ENCODE measurements at regions not wholly inside any gene's neighbourhood (a gene's known extent, or its start where the extent isn't known, plus 50 kb on each side); places are given as distances from the start of the nearest gene placed in this dataset.

- TF ChIP-seq POLR2AphosphoS5 (IDR thresholded peaks at IDR 0.05; ENCODE audit: borderline replicate concordance, low read depth, low read length) (no peak), EZH2 (IDR thresholded peaks at IDR 0.05) (no peak)
These were observed 140.1 kb downstream of the TMEM38B start for GRCh38 chr9:105834404-105834803.

All from SK-N-MC (cell line).